ENCODE measurements at regions not wholly inside any gene's neighbourhood (a gene's known extent, or its start where the extent isn't known, plus 50 kb on each side); places are given as distances from the start of the nearest gene placed in this dataset.

DNA sequence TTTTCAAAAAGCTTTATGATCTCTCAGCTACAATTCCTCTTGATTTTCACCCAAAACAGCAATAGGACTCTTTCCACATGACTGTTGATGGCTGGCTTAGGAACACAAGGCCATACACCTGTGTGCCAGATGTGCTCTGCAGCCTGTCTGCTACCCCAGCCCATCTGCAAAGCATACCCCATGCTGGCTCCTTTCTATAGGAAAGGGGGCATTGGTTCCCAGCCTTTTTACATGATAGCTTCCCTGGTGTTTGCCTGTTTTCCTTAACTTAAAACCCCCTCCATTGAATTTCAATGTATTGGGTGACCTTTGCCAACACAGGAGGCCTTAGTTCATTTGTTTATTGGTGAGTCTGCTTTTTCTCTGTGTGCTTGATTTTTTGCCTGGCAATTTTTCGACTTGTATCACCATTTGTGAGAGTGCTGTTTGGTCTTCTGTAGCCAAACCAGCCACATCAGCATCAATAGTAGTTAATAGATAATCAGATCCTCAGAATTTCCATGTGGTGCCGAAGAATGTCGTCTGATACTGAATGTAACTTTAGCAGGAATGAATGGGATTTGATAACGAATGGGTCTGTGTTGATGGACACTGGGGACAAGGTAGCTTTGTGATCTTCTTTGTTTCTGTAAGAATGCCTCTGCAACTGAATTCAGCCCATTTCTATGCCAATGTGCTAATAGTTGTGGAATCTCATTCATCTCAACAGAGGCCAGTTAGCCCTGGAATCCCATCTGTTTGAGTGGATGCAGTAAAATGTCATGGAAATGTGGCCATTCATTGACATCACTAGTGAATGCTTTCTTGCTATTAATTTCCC is 272.2 kb upstream of the RARB start:
- TF ChIP-seq CTCF (IDR thresholded peaks at IDR 0.05) (no peak), POLR2A (IDR thresholded peaks at IDR 0.05) (no peak)
